ENCODE measurements at regions not wholly inside any gene's neighbourhood (a gene's known extent, or its start where the extent isn't known, plus 50 kb on each side); places are given as distances from the start of the nearest gene placed in this dataset.

DNA sequence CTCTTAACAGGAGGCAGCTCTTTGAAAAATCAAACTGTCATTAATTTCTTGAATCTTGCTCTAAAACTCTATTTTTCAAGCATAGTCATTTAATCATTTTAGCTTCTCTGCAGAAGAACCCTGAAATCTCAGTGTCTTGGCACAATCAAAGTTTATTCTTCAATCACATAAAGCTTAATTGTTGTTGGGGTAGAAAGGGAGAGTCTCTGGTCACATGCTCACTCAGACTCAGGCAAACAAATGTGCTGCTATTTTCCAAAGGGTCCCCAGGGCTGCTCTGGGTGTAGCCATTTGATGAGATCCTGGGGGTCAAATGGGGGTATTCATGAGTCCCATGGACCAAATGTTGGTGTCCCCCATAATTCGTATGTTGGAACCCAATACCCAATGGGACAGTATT is 114.8 kb downstream of the MSX2 start:
- TF ChIP-seq, protein P1, sequence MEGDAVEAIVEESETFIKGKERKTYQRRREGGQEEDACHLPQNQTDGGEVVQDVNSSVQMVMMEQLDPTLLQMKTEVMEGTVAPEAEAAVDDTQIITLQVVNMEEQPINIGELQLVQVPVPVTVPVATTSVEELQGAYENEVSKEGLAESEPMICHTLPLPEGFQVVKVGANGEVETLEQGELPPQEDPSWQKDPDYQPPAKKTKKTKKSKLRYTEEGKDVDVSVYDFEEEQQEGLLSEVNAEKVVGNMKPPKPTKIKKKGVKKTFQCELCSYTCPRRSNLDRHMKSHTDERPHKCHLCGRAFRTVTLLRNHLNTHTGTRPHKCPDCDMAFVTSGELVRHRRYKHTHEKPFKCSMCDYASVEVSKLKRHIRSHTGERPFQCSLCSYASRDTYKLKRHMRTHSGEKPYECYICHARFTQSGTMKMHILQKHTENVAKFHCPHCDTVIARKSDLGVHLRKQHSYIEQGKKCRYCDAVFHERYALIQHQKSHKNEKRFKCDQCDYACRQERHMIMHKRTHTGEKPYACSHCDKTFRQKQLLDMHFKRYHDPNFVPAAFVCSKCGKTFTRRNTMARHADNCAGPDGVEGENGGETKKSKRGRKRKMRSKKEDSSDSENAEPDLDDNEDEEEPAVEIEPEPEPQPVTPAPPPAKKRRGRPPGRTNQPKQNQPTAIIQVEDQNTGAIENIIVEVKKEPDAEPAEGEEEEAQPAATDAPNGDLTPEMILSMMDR (IDR thresholded peaks at IDR 0.05; ENCODE audit: extremely low read depth, missing control alignments), result no peak
- no peak for DNase-seq (ENCODE audit: low spot score)

DNA sequence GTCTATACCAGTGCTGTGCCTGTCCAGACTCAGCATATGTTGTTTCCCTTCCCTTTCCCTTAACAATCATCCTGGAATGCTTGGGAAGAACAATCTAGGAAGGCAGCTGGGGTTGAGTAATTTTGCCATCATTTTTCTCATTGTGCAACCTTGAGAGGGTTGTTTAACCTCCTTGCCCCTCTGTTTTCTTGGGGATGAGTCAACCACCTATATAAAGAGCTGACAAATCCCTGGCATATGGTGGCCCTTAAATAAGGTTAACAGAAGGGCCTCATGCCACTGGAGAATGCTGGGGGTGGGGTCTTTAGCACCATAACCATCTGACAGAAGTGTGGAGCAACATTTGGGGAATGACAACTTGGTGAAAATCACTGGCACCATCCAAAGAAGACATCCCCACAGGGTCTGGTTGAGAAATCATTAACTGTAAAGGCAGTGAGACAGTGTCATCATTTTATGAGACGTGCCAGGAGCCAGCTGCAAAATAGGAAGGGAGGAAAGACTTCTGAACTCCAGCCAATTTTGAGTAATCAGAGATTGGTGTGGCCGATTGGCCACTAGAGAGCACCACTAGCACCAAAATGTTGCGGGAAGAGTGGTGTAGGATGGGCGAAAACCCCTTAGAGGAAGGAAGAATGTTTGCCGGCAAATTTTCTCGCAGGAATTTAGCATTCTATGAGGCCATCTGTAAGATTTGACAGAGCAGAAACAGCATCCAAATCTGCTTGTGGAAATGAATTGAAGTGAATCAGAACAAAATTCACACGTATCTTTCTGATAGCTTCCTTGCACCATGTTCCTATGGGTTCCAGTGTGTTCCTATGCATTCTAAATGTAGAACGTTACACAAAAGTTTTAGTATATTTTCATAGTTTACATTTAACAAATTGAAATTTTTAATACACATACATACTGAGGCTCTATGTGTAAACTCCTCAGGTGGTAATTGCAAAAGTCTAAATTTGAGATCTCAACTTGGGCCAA is 113.8 kb downstream of the MSX2 start:
- DNase-seq (ENCODE audit: low spot score), result no peak
- TF ChIP-seq, protein P1 (IDR thresholded peaks at IDR 0.05; ENCODE audit: extremely low read depth, missing control alignments), result no peak

DNA sequence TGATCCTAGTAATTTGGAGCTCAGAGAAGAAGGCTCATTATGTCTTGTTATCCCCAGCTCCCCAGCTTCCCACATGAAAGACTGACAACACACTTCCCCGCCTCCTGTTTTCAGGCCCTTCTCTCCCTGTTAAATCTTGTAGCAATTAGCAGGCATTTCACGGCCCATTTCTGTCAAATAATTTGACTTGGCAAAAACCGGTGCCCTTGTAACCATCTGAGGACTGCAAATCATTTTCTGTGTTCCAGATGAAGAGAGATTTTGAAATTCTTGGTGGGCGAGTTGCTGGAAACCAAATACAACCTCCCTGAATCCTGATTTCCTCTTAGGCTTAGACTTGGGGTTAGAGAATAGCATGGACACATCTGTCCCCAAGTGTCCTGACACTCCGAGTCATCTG is 109.7 kb downstream of the MSX2 start:
- TF ChIP-seq, protein P1 (IDR thresholded peaks at IDR 0.05; ENCODE audit: extremely low read depth, missing control alignments), result no peak
- no peak for DNase-seq (ENCODE audit: low spot score)

DNA sequence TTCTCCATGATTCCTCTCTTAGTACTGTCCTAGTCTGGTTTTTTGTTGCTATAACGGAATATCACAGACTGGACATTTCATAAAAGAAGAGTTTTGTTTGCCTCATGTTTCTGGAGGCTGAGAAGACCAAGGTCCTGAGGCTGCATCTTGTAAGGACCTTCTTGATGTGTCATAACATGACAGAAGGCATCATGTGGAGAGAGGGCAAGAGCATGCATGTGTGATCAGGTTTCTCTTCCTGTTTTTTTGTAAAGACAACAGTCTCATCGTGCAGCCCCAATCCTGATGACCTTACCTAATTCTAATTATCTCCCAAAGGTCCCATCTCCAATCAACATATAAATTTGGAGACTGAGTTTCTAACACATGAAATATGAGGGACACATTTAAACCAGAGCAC is 108.4 kb downstream of the MSX2 start:
- TF ChIP-seq, protein P1 (IDR thresholded peaks at IDR 0.05; ENCODE audit: extremely low read depth, missing control alignments), result no peak
- no peak for DNase-seq (ENCODE audit: low spot score)

DNA sequence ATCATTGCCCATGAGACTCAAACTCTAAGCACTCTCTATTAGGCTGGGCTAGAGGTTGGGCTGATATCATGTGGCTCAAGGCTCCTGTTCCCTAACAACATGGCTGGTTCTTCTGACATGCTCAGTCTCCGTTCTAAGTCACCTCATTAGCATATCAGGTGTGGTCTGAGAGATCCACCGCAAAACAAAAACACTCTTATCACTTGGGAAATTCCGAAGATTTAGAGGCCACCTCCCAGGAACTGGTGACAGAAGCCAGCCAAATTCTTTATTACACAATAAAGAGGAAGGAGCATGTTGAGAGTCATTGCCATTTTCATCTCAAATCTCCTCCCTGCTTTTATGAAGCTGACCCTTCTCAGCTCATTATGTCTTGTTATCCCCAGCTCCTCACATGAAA is 107.6 kb downstream of the MSX2 start:
- TF ChIP-seq, protein P1 (IDR thresholded peaks at IDR 0.05; ENCODE audit: extremely low read depth, missing control alignments), result no peak
- no peak for DNase-seq (ENCODE audit: low spot score)

DNA sequence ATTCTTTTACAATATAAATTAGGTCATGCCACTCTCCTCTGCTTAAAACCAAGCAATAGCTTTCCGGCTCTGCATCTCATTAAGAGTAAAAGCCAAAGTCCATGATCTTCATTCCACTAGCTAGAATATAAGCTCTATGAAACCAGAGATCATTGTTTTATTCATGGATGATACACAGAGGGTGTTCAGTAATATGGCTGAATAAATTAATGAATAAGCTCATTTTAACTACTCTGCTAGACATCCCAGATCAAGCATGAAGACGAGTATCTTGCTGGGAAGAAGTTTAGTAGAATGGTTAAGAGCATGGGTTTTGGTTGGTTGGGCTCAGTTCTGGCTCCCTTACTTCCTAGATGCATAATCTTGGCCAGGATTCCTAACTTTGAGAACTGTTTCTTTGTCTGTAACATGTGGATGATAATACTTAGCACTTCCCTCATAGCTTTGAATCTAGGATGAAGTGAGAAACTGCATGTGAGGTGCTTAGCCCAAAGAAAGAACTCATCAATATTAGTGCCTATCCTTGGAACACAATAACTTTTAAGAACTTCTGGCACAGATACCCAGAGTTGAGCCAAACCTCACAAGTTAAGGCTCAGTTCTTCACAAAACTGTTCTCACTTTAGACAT is 106.8 kb downstream of the MSX2 start:
- TF ChIP-seq, protein P1 (IDR thresholded peaks at IDR 0.05; ENCODE audit: extremely low read depth, missing control alignments), result no peak
- no peak for DNase-seq (ENCODE audit: low spot score)

DNA sequence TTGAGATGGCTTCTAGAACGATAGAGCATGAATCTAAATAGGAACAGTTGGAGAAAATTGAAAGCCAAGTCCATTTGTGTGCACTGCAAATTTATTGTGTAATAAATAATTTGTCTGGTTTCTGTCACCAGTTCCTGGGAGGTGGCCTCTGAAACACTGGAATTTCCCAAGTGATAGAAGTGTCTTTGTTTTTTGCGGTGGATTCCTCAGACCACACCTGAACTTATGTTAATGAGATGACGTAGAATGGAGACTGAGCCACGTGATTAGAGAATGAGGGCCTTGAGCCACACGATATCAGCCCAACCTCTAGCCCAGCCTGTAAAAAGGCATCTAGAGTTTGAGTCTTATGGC is 105.1 kb downstream of the MSX2 start:
- TF ChIP-seq, protein P1 (IDR thresholded peaks at IDR 0.05; ENCODE audit: extremely low read depth, missing control alignments), result no peak
- no peak for DNase-seq (ENCODE audit: low spot score)

Data from GM20000 (cell line).